Uterus (tissue), 2 donors: ENCODE measurements at regions not wholly inside any gene's neighbourhood (a gene's known extent, or its start where the extent isn't known, plus 50 kb on each side); places are given as distances from the start of the nearest gene placed in this dataset.

Experiments used
- POLR2A ChIP-seq, 2 donors: fragments of 450-650 bp; IDR thresholded peaks; one replicate each; pipeline ENCODE4 v1.6.1; 2016; ENCODE audit warnings: antibody characterized with exemption in 2 of 2, mild to moderate bottlenecking in 1 of 2, moderate library complexity in 1 of 2
- TF ChIP-seq, protein P1 (sequence below), 4 experiments: fragments of 200-600 bp in 2 of 4; fragments of 450-650 bp in 2 of 4; sonication (generic) in 2 of 4; IDR thresholded peaks; one replicate each; pipeline ENCODE4 v1.5.1; 2016 to 2019; ENCODE audit warnings: antibody characterized with exemption in 4 of 4, mild to moderate bottlenecking in 2 of 4, moderate library complexity in 1 of 4

DNA sequence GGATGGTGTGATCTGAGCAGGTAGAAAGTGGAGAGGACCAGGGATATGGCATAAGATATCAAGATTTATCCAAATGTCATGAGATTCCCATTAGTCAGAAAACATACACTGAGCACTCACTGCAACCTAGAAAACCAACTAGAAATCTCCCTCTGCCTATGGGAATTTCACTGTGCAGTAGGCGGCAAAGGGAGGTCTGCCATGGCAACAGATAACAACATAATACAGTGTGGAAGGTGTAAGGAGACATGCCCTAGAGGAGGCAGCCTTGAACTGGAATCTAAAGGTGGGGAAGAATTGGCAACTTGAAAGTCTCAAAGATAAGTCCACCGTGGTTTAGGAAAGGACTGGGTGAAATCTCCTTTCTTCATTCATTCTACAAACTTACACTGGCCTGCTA is 238.4 kb downstream of the ATG4C start:
- TF ChIP-seq, protein P1, sequence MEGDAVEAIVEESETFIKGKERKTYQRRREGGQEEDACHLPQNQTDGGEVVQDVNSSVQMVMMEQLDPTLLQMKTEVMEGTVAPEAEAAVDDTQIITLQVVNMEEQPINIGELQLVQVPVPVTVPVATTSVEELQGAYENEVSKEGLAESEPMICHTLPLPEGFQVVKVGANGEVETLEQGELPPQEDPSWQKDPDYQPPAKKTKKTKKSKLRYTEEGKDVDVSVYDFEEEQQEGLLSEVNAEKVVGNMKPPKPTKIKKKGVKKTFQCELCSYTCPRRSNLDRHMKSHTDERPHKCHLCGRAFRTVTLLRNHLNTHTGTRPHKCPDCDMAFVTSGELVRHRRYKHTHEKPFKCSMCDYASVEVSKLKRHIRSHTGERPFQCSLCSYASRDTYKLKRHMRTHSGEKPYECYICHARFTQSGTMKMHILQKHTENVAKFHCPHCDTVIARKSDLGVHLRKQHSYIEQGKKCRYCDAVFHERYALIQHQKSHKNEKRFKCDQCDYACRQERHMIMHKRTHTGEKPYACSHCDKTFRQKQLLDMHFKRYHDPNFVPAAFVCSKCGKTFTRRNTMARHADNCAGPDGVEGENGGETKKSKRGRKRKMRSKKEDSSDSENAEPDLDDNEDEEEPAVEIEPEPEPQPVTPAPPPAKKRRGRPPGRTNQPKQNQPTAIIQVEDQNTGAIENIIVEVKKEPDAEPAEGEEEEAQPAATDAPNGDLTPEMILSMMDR (IDR thresholded peaks at IDR 0.05): no peak
- TF ChIP-seq POLR2A (IDR thresholded peaks at IDR 0.05): no peak
